Upper lobe of left lung (tissue), 6 donors: ENCODE measurements at regions not wholly inside any gene's neighbourhood (a gene's known extent, or its start where the extent isn't known, plus 50 kb on each side); places are given as distances from the start of the nearest gene placed in this dataset.

Experiments
- ATAC-seq, 2 donors: fragments of 200-7000 bp; cut with Tn5 transposase; one replicate each; pipeline ENCODE4 v1.9.1; 2022; ENCODE audit warnings: mild to moderate bottlenecking in 2 of 2, moderate library complexity in 2 of 2; ENCODE audit not compliant: low FRiP score in 2 of 2
- DNase-seq, 2 donors: peaks; one replicate each; pipeline ENCODE4 v3.0.0-alpha.2; 2019 to 2020
- H3K27ac ChIP-seq, 4 donors: fragments of 200-600 bp; sonication (generic); one replicate each; pipeline ENCODE4 v1.5.1; 2016 to 2019
- H3K27me3 ChIP-seq, 4 donors: fragments of 200-600 bp; sonication (generic); one replicate each; pipeline ENCODE4 v1.5.1; 2017 to 2019
- H3K36me3 ChIP-seq, 4 donors: fragments of 200-600 bp; sonication (generic); one replicate each; pipeline ENCODE4 v1.5.1; 2016 to 2019
- H3K4me1 ChIP-seq, 4 donors: fragments of 200-600 bp; sonication (generic); one replicate each; pipeline ENCODE4 v1.5.1; 2018 to 2019
- H3K4me3 ChIP-seq, 4 donors: fragments of 200-600 bp; sonication (generic); one replicate each; pipeline ENCODE4 v1.5.1; 2017 to 2019; ENCODE audit warnings: mild to moderate bottlenecking in 2 of 4, moderate library complexity in 1 of 4
- H3K9me3 ChIP-seq, 4 donors: fragments of 200-600 bp; sonication (generic); one replicate each; pipeline ENCODE4 v1.5.1; 2018 to 2019
- CTCF ChIP-seq, 6 experiments: fragments of 450-650 bp in 4 of 6; fragments of 200-600 bp in 2 of 6; sonication (generic) in 2 of 6; IDR thresholded peaks; one replicate each; pipeline ENCODE4 v1.5.1; 2016 to 2019; ENCODE audit warnings: antibody characterized with exemption in 6 of 6
- EP300 ChIP-seq, 4 donors: sonication (generic); formaldehyde crosslinking; IDR thresholded peaks; one replicate each; pipeline ENCODE4 v1.5.1; 2017; ENCODE audit warnings: antibody characterized with exemption in 4 of 4, control low read depth in 2 of 4
- POLR2A ChIP-seq, 4 donors: fragments of 450-650 bp; IDR thresholded peaks; one replicate each; pipeline ENCODE4 v1.5.1; 2016 to 2017; ENCODE audit warnings: antibody characterized with exemption in 4 of 4, mild to moderate bottlenecking in 2 of 4
- POLR2AphosphoS5 ChIP-seq, 2 donors: sonication (generic); formaldehyde crosslinking; IDR thresholded peaks; one replicate each; pipeline ENCODE4 v1.5.1; 2017; ENCODE audit warnings: antibody characterized with exemption in 2 of 2
- WGBS, 2 donors: methylation state at CpG; one replicate each; pipeline ENCODE4 v1.1.5; 2017 to 2018; 5-methylcytosine and 5-hydroxymethylcytosine counted together
- donor health status: DM: no; HTN: no; CAD: no; lungs with moderate emphysema.
- donor health status: DM: no; HTN: yes; CAD: no; lungs with severe emphysema.

- no peak for DNase-seq
- Histone ChIP-seq H3K36me3 (no peaks in the 10 kb centered on the region), H3K27me3 (no peaks in the 10 kb centered on the region), H3K4me3 (no peak overlapping the region), H3K9me3 (peaks cover 0 to 5% (median 0%) of the 10 kb centered on the region in 4 donors), H3K27ac (no peak overlapping the region), H3K4me1 (peaks cover 0 to 5% (median 0%) of the 10 kb centered on the region in 4 donors)
- TF ChIP-seq POLR2AphosphoS5 (IDR thresholded peaks at IDR 0.05) (no peak), CTCF (IDR thresholded peaks at IDR 0.05) (no peak), EP300 (IDR thresholded peaks at IDR 0.05) (no peak), POLR2A (IDR thresholded peaks at IDR 0.05) (no peak)
- no peak for ATAC-seq
Observed at GRCh38 chr1:59243550-59243949, 53.3 kb upstream of the FGGY start.

DNA sequence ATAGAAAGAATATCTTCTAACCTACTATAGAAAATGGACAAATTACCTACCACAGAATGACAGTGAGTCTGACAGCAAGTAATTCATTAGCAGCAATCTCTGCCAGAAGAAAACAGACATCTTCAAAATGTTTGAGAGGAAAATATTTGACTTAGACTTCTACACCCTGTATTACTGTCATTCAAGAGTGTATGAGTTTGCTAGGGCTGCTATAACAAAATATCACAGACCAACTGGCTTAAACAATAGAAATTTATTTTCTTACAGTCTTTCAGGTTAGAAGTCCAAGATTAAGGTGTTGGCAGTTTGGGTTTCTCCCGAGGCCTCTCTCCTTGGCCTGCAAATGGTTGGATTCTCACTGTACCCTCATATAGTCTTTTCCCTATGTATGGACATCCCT lies 52.9 kb upstream of the FGGY start:
- ATAC-seq (no peak), DNase-seq (no peak)
- peaks cover 0 to 5% (median 0%) of the 10 kb centered on the region in 4 donors for H3K4me1 ChIP-seq
- H3K36me3 ChIP-seq, result no peaks in the 10 kb centered on the region
- H3K9me3 ChIP-seq, result peaks cover 0 to 5% (median 0%) of the 10 kb centered on the region in 4 donors
- WGBS, 2 donors, result 91 to 95% methylated on average over 1 of the region's 1 CpG
- no peaks in the 10 kb centered on the region for H3K27me3 ChIP-seq
- no peak for TF ChIP-seq EP300 (IDR thresholded peaks at IDR 0.05)
- no peak for TF ChIP-seq POLR2A (IDR thresholded peaks at IDR 0.05)
- H3K27ac ChIP-seq, result no peak overlapping the region
- no peak overlapping the region for H3K4me3 ChIP-seq

DNA sequence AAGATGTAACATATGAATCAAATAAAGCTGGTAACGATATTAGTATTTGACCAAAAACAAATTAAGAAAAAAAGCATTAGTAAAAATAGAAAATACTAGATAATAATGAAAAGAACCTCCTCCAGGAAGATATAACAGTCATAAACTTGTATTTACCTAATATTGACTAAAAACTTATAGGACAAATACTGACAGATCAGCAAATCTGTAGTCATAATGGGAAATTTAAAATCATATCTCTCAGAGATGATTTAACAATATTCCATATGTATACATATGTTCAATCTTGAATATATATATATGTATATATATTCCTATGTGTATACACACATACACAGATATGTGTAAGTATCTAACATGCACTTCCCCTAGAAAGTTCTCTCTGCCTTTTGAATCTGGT lies 52.0 kb upstream of the FGGY start:
- H3K4me3 ChIP-seq, result no peak overlapping the region
- peaks cover 0 to 5% (median 0%) of the 10 kb centered on the region in 4 donors for H3K4me1 ChIP-seq
- no peak overlapping the region for H3K27ac ChIP-seq
- DNase-seq (no peak), ATAC-seq (no peak)
- no peak for TF ChIP-seq EP300 (IDR thresholded peaks at IDR 0.05)
- no peak for TF ChIP-seq POLR2AphosphoS5 (IDR thresholded peaks at IDR 0.05)
- TF ChIP-seq POLR2A (IDR thresholded peaks at IDR 0.05), result no peak
- no peak for TF ChIP-seq CTCF (IDR thresholded peaks at IDR 0.05)
- H3K9me3 ChIP-seq, result peaks cover 0 to 5% (median 0%) of the 10 kb centered on the region in 4 donors
- no peaks in the 10 kb centered on the region for H3K36me3 ChIP-seq
- no peaks in the 10 kb centered on the region for H3K27me3 ChIP-seq
- 90 to 91% methylated on average over 1 of the region's 1 CpG for WGBS, 2 donors
